PFSK-1 (cell line): ENCODE measurements at regions not wholly inside any gene's neighbourhood (a gene's known extent, or its start where the extent isn't known, plus 50 kb on each side); places are given as distances from the start of the nearest gene placed in this dataset.

Experiments
- TAF1 ChIP-seq: IDR thresholded peaks from 2 replicates; pipeline ENCODE4 v1.6.1; 2012; ENCODE audit warnings: low read length, control low read depth, borderline replicate concordance; ENCODE audit not compliant: insufficient read depth
- TF ChIP-seq, protein P1 (sequence below), 2 experiments: IDR thresholded peaks; 2 replicates each; pipeline versions ENCODE4 v1.6.1 to v1.8.0; 2011 to 2012; ENCODE audit warnings: low read depth in 2 of 2, low read length in 2 of 2, control low read depth in 1 of 2, inconsistent platforms in 1 of 2, mild to moderate bottlenecking in 1 of 2, moderate library complexity in 1 of 2; ENCODE audit not compliant: insufficient read depth in 1 of 2

DNA sequence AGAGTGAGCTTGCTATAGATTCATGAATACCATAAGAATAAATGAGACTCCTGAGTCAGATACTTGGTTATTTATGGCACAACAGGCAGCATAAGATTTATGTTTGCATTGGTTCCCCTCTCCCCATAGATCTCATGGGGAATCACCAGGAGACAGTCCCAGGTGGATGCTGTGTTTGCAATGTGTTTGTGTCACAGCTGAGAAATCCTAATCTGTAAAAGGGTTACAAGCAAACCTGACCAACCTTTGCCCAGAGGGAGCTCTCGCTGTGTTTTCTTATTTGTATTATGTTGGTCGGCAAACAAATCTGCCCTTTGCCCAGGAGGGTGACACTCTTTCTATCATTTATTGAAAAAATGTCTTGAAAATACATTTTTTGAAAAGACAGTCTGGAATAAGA lies 236.2 kb downstream of the ZPLD1 start:
- no peak for TF ChIP-seq TAF1
- TF ChIP-seq, protein P1, sequence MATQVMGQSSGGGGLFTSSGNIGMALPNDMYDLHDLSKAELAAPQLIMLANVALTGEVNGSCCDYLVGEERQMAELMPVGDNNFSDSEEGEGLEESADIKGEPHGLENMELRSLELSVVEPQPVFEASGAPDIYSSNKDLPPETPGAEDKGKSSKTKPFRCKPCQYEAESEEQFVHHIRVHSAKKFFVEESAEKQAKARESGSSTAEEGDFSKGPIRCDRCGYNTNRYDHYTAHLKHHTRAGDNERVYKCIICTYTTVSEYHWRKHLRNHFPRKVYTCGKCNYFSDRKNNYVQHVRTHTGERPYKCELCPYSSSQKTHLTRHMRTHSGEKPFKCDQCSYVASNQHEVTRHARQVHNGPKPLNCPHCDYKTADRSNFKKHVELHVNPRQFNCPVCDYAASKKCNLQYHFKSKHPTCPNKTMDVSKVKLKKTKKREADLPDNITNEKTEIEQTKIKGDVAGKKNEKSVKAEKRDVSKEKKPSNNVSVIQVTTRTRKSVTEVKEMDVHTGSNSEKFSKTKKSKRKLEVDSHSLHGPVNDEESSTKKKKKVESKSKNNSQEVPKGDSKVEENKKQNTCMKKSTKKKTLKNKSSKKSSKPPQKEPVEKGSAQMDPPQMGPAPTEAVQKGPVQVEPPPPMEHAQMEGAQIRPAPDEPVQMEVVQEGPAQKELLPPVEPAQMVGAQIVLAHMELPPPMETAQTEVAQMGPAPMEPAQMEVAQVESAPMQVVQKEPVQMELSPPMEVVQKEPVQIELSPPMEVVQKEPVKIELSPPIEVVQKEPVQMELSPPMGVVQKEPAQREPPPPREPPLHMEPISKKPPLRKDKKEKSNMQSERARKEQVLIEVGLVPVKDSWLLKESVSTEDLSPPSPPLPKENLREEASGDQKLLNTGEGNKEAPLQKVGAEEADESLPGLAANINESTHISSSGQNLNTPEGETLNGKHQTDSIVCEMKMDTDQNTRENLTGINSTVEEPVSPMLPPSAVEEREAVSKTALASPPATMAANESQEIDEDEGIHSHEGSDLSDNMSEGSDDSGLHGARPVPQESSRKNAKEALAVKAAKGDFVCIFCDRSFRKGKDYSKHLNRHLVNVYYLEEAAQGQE (IDR thresholded peaks at IDR 0.05; ENCODE audit: insufficient read depth in 1 of 2, low read depth in 2 of 2, low read length in 2 of 2): no peak
